NCI-H460 (cell line): ENCODE measurements at regions not wholly inside any gene's neighbourhood (a gene's known extent, or its start where the extent isn't known, plus 50 kb on each side); places are given as distances from the start of the nearest gene placed in this dataset.
"Not testable (repeated sequence)": the region's sequence is repeated elsewhere in the genome, so short reads cannot be mapped to it uniquely, and the experiment has no call there.

Experiments
- DNase-seq: peaks from one replicate; pipeline ENCODE4 v3.0.0-alpha.2; 2016; ENCODE audit warnings: low read depth; ENCODE audit errors: extremely low read depth

GRCh38 chr9:73327149-73327548 lies 175.5 kb downstream of the ANXA1 start:
- no peak for DNase-seq

- not testable (repeated sequence) for DNase-seq
Observed at GRCh38 chr9:73337182-73337581, 185.5 kb downstream of the ANXA1 start.

- DNase-seq, result no peak
Observed at GRCh38 chr9:73344060-73344459, 192.4 kb downstream of the ANXA1 start.

- no peak for DNase-seq
Observed at GRCh38 chr9:73347123-73347522, 195.5 kb downstream of the ANXA1 start.

GRCh38 chr9:73347720-73348119 lies 196.1 kb downstream of the ANXA1 start:
- no peak for DNase-seq

- DNase-seq, result no peak
Observed at GRCh38 chr9:73348471-73348870, 196.8 kb downstream of the ANXA1 start.

GRCh38 chr9:73349476-73349875 lies 197.8 kb downstream of the ANXA1 start:
- no peak for DNase-seq

GRCh38 chr9:73357607-73358006 lies 205.9 kb downstream of the ANXA1 start:
- no peak for DNase-seq

GRCh38 chr9:73370053-73370452 lies 218.4 kb downstream of the ANXA1 start:
- DNase-seq, result no peak

- DNase-seq, result no peak
Observed at GRCh38 chr9:73371801-73372200, 220.1 kb downstream of the ANXA1 start.

- no peak for DNase-seq
Observed at GRCh38 chr9:73380411-73380810, 228.7 kb downstream of the ANXA1 start.

GRCh38 chr9:73402081-73403028 lies 250.7 kb downstream of the ANXA1 start:
- no peak for DNase-seq

GRCh38 chr9:73411494-73411893 lies 259.8 kb downstream of the ANXA1 start:
- DNase-seq, result no peak

GRCh38 chr9:73412874-73413273 lies 261.2 kb downstream of the ANXA1 start:
- DNase-seq, result no peak

- DNase-seq, result no peak
Observed at GRCh38 chr9:73423891-73424290, 272.2 kb downstream of the ANXA1 start.

- DNase-seq, result no peak
Observed at GRCh38 chr9:73426269-73426668, 274.6 kb downstream of the ANXA1 start.

- no peak for DNase-seq
Observed at GRCh38 chr9:73434826-73435225, 283.2 kb downstream of the ANXA1 start.

- DNase-seq, result peak; percentile 11
Observed at GRCh38 chr9:73437758-73438157, 286.1 kb downstream of the ANXA1 start.

GRCh38 chr9:73439839-73440238 lies 288.2 kb downstream of the ANXA1 start:
- DNase-seq, result not testable (repeated sequence)

GRCh38 chr9:73441223-73441622 lies 289.6 kb downstream of the ANXA1 start:
- no peak for DNase-seq

- no peak for DNase-seq
Observed at GRCh38 chr9:73441890-73442818, 290.5 kb downstream of the ANXA1 start.
